ENCODE measurements at regions not wholly inside any gene's neighbourhood (a gene's known extent, or its start where the extent isn't known, plus 50 kb on each side); places are given as distances from the start of the nearest gene placed in this dataset.
A peak's percentile ranks its signal among the peaks of the same experiment; 100 is the strongest.

DNA sequence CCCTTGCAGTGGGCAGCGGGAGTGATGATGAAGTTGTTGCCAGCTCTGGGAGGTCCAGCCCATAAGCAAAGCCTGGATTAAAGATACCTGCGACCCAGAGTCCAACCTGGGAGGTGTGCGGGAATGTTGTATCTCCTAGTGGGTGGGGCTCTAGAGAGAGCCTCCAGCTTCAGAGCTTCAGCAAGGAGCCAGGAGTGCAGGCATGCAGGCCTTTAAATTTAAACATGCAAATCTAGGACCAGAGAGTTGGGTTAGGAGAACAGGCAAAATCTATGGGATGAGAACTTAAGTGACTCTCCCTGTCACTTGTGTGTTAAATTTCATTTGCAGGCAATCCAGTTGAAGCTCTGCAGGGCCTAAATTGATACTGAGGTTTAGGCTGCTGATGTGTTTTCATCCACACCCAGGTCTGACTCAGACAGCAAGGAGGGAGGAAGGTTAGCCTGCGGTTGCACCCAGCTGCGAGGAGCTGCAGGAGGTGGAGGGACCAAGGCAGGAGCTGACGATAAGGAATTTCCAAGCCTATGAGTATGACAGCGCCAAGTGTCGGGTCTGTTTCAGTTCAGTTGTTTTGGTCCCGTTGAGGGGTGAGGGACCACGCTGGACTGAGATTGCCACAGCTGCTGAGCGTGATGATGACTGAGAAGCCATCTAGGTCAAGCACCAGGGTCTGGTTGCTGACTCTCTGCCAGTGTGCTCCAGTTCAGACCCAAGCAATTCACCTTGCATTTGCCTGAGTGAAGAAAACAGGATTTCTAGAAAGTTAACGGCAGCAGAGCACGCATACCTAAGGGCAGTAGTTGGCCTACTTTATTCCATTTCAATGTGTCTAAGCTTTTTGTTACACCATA lies 243.0 kb downstream of the ICE1 start:
- peak; percentile 22 for DNase-seq

DNA sequence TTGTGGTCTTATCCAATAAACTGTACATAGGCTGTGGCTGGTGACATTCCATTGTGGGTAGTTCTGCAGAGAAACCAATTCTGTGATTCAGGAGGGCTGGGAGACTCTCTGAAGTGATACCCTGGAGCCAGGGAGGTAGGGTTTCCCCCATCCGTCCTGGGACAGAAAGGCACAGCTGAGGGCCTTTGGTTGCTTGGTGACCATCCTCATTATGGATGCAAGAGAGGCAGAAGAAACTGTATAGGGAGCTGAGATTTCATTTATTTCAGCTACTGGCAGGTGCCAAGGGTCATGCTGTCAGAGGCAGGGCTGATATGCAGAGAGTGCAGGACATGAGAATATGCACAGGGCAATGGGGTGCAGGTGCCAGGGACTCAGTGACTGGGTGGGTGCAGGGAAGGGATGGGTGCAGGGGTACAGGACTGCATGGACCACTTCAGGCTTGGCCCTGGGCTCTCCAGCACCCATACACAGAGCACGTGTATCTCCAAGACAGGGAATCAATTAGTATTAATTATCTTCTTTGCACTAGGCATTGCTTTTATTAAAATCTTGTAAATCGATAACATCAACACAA lies 236.5 kb downstream of the ICE1 start:
- DNase-seq, result no peak

DNA sequence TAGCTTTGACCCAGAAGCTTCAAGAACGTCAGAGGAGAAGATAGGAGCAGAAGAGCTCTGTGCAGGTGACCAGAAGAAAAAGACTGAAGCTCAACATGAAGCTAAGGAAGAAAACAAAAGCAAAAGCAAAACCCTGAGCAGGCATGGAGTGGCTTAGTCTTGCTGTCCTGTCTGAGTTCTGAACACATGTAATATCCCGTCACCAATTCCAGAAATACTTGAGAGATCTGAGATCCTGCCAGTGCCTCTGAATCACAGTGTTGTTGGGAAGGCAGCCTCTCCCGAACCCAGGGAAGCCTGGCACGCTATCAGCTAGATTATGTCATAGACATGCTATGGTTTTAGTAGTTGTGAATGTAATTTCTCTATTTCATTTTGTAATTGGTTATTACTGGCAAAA lies 235.7 kb downstream of the ICE1 start:
- DNase-seq, result peak; percentile 59

DNA sequence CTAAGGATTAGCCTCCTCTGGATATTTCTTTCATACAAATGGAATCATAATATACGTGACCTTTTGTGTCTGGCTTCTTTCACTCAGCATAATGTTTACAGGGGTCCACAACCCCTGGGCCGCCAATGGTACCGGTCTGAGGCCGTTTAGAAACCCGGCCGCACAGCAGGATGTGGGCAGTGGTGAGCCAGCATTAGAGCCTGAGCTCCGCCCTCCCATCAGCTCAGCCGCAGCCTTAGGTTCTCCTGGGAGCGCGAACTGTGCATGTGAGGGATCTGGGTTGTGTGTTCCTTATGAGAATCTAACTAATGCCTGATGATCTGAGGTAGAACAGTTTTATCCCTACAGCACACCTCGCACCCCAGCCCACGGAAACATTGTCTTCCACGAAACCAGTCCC lies 229.7 kb downstream of the ICE1 start:
- no peak for DNase-seq

DNA sequence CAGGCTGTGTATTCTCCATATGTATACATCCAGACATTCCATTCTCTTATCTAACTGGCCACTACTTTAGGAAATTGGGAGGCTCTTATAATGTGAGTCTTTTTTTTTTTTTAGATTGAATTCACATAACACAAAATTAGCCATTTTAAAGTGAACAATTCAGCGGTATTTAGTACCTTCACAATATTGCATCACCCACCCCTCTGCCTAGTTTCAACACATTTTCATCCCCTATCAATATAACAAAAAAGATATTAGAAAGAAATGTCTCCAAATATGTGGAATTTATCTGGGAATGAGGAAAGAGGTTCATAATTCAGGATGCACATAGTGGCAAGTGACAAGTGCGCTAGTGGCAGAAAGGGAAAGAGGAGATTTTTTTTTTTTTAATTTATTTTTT lies 228.5 kb downstream of the ICE1 start:
- no peak for DNase-seq

DNA sequence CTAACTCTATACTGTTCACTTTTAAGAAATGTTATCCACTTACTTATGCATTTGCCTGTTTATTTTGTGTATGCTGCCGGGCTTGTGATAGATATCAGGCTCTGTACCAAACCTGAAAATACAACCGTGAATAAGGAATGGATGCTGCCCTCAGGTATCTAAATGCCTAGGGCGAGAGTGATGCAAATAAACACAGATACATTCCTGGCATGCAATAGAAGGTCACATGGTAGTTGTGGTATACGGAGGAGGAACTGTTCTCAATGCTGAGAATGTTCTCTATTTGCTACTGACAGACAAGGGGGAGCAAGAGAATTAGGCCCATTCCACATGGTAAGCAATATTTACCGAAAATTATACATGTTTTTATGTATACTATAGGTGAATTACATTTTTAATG lies 227.8 kb downstream of the ICE1 start:
- DNase-seq, result no peak

DNA sequence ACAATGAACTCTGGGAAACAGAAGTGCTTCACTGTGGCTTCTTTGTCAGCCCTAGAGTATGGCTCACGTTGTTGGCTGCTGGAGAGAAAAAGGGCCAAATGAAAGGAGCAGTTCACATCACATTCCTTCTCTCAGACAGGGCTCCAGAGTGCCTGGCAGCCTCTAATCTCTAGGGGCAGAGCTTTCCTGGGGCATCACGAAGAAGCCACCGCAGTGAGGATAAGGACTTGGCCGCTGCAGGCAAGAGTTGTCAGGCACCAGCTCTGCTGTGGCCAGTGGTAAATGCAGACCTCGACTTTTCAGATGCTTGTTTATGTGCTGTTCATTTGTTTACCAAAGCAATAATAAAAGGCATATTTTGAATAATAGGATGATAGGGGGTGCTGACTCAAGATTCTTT lies 227.2 kb downstream of the ICE1 start:
- DNase-seq, result no peak

DNA sequence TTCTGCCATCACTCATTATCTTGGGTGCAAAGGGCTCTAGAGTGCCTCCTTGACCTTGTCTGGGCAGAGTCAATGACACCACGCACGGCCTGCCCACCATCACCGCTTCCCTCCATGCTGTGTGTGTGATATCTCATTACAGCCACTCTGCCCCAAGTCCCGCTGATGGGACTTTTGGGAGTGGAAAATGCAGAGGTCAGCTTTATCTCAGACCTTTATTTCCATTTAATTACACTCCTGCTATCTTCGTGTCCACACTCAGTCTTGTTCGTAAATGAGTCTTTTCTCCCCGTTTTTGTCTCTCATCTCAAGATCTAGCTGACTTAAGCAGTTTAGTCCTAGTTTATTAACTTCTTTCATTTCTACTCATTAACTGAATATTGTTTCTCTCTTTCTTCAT lies 226.2 kb downstream of the ICE1 start:
- no peak for DNase-seq

DNA sequence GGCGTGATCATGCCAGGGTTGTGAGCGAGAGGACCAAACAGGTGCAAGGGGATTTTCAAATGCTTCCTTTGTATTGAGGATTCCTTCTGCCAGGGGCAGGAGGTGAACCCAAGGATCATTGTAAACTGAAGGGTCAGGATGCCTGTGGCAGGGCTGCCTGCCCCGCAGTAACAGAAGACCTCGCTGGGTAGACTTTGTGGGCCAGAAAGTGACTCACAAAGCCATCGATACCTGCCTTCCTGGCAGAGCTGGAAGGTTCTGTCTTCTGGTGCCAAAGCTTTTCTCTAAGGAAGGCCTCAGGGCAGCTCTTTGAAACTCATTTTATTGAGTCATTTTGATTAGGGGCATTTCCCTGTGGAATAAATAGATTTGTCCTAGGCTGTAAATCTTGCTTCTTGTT lies 223.4 kb downstream of the ICE1 start:
- DNase-seq, result no peak

DNA sequence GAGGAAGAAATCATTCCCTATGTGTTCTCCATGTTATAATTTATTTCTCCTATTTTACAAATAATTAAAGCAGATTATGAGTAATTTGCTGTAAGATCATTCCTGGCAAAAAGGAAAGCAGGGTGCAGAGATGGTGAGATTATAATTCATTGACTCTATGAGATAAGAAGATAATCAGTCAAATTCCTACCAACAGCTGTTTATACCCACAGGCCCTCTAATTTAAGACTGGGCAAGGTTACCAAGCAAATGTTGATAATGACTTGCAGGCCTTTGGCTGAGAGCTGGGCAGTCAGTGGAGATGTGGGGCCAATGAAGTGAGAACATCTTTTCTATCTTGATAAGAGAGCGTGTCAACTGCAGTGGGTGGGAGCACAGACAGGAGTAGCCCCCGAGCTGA lies 222.7 kb downstream of the ICE1 start:
- DNase-seq, result no peak

DNA sequence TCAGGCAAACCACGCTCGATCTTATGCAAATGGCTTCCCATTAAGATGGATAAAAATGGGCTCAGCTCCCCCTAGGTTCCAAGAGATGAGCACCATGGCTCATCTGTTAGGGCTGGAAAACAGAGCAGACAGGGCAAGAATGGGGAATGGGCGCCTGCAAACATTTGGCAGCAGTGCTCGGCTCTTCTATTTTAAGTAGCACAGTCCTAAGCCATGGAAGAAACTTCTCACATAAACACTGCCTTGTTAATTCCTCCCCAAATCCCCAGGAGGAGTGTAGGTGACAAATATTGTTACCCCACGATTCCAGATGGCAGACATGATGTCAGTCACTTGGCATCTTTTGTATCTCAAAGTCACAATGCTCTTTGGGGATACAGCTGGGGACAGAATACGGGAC lies 221.8 kb downstream of the ICE1 start:
- DNase-seq, result no peak

DNA sequence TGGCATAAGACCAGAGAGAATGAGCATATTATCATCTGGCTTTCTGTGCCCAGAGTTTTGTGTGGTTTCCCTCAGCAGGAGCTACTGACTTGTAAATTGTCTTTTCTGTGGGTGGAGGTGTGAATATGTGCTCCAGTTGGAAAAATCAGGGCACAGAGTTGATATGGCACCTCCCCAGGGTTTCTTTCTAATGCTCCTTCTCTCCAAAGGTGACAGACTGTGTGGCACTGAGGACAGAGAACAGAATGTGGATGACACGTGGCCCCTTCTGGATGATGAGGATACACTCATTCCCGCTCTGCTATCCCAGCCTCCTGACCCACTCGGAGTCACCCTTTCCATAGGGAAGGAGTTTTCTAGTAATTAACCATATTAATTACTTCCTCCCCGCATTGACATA lies 221.0 kb downstream of the ICE1 start:
- no peak for DNase-seq

DNA sequence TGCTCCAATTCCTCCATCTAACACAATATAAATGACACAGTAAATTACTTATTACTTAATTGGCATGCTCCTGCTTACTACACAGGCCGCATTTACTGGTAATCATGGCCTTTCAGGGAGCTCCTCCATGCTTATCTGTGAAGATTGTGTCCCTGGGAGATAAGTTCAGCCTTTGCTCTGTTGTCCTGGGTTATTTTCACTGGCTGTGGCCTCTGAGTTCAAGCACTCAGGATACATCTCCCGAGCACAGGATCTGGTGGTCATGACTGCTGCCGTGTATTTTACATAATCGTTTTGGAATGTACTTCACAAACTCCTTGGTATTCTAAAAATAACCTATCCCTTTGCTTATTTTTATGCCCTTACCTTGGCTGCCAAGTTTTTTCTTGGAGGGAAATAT lies 215.7 kb downstream of the ICE1 start:
- peak; percentile 5 for DNase-seq

DNA sequence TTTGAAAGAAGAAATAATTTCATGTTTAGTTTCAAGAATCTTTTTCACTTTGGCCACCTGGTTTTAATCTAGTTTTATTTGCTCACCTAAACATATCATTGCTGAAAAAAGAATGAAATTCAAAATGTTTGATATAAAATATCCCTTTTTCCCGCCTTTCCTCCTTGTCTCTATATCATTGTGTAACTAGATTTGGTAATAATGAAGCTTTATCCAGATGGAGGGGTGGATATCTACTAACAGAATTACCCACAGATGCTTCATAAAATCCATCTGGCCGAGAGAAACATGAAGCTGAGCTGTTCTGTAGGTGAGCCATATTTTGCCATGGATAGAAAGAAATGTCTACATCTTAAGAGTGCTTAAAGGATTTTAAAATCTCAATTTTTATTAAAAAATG lies 214.7 kb downstream of the ICE1 start:
- DNase-seq, result no peak

DNA sequence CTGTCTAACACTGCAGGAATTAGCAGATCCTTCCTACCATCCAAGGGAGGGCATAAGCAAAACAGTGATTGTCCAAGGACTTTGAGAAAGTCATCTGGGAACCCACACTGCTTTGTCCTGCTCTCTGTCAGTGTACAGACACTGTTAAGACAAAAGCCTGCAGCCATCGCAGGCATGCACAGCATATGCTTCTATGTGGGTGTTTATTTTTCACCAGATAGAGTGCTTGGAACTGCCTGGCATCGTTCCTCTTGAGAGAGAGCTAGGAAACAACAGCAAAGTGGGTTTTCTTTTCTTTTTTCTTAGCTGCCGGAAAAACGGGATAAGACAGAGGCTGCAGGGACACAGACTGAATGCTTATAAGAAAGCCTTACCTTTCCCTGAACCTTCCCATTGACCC lies 212.3 kb downstream of the ICE1 start:
- DNase-seq, result no peak

DNA sequence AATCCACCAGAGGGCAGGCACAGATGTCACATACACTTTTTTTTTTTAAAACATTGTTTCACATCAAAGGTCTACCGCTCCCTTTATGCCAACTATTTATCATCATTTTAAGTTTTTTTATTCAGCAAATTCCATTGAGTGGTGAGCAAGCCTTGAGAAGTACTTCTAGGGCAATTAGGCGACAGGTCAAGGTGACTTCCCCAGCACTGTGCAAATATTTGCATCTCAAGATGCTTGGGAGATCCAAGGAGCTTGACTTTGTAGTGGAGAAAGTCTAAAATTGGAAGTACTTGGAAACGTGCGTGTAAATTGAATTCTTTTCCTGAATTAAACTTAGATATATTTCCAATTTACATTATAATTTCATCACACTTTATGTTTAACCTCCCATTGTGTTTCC lies 211.1 kb downstream of the ICE1 start:
- no peak for DNase-seq

DNA sequence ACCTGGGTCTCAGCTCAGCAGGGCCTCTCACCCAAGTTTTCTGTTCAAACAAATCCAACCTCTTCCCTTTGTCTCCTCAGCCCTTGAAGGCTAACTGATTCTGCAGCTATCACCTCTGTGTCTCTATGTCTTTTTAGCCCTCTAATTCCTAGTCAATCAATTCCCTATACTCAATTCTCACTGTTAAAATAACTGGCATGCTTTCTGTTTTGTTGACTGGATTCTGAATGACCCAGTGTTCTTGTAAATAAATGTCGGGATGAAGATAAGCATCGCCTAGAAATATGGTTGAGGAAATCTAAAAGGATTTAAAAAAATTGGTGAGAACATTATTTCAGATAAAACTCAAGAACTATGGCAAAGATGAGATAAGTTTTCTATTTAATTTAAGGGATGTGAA lies 210.2 kb downstream of the ICE1 start:
- DNase-seq, result no peak

DNA sequence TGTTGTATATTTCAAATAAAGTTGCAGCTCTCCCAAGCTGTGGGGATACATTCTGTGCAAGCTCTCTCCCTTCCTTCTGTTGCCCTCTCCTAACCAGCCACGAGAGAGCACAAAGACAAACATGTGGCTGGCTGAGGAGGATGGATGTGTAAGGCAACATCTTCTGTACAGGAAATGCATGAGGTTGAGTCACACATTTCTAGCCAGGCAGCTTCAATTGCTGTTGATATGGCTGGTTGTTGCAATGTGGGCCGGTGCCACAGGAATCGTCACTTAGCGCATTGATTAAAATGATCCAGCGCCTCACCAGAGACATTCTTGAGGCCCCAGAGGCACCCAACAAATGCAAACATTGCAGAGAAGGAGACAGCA lies 207.1 kb downstream of the ICE1 start:
- peak; percentile 4 for DNase-seq

DNA sequence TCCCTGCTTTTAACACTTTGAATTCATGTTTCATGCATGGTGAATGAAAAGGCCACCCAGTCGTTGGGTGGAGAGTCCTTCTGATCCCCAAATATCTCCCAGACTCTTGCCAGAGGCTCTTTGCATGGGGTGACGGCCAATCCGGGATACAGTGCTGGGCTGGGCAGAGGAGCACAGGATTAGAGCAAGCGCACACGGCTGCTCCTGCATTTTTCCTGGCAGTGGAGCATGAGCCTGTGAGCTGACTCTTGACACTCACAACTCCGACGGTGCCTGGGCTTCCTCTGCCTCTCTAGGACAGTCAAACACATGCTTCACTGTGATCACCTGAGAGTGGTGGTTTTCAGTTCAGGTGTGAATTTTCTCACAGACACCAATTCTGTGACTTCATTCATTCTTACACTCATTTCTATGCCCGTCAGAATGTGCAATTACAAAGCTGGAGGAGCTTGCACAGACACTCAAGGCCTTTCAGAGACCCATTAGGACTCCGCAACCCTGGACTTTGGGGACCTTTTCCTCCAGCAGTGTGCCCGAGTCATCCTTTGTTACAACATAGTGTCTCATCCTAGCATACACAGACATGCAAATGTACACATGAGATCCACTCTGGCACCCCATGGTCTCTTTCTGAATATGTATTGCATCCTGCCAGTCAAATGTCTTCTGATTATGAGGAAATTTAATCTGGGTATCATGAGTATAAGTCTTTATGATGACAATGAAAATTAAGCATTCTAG lies 206.6 kb downstream of the ICE1 start:
- DNase-seq, result no peak

DNA sequence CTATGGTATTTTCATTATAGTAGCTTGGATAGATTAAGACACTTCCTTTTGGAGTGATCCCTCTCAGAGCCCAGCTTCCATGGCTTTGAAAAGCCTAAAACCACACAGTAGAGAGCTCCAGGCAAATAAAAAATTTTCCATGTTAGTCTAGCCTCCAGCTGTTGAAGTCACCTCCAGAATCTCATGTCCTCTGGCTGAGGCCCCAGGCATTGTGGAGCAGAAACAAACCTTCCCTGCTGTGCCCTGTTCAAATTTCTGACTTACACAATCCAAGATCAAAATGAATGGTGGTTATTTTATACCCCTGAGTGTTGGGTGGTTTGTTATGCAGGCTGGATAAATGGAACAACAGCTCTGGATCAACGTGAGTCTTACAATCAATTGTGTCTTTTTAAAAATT lies 203.9 kb downstream of the ICE1 start:
- DNase-seq, result no peak

DNA sequence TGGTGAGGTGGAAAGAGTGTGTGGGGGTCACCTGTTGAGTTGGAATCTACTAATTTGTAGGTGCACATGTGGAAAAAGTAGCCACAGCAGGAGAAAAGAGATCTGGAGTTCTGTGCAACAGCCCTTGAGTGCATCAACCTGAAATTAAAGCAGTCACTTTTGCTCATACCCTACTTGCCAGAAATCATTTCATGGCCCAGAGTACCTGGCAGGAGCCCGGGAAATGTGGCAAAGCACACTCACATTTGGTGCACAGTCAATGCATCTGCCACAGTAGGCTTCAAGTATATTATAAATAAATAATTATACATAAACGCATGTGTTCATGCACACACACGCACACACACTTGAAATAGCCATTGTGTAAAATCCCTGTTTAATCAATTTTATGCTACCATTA lies 203.0 kb downstream of the ICE1 start:
- DNase-seq, result no peak

DNA sequence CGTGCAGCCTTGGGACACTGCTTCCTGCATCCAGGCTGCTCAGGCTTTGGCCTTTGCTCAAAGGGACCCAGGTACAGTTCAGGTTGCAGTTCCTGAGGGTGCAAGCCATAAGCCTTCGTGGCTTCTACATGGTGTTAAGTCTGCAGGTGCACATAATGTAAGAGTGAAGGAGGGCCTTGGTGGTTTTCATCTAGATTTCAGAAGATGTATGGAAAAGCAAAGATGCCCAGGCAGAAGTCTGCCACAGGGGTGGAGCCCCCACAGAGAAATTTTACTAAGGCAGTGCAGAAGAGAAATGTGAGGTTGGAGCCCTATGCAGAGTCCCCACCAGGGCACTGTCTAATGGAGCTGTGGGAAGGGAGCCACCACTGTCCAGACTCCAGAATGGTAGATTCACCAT lies 200.9 kb downstream of the ICE1 start:
- no peak for DNase-seq

DNA sequence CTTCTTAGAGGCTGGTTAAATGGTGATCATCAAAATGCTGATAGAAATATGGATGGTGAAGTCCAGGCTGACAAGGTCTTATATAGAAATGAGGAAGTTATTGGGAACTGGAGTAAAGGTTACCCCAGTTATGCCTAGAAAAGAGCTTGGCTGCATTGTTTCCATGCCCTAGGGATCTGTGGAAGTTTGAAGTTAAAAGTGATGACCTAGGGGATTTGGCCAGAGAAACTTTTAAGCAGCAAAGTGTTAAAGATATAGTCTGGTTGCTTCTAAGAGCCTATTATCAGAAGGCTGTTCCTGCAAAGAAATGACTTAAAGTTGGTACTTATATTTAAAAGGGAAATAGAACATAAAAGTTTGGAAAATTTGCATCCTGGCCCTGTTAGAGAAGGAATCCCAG lies 200.3 kb downstream of the ICE1 start:
- no peak for DNase-seq

DNA sequence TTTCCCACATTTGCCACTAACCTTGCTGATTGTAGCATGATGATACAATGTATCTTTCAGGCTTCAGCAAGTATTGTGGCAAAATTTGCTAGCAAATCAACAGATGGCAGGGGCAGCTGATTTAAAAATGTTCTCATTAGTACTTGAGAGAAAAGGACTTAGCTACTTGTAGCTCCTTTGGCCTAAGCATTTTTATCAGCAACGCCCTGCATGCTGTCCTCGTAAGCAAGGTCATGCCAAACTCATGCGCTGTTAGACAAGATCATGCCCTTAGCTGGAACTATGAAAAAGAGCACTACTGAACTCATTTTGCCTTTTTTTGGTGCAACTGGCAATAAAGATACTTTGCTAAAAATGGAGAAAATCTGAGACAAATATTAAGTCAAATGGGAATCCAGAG lies 197.1 kb downstream of the ICE1 start:
- no peak for DNase-seq
